Body of pancreas (tissue), 4 donors: ENCODE measurements at regions not wholly inside any gene's neighbourhood (a gene's known extent, or its start where the extent isn't known, plus 50 kb on each side); places are given as distances from the start of the nearest gene placed in this dataset.

Experiments used
- CTCF ChIP-seq, 7 experiments: fragments of 450-650 bp in 4 of 7; fragments of 200-600 bp in 3 of 7; sonication (generic) in 3 of 7; IDR thresholded peaks; one replicate each; pipeline ENCODE4 v1.5.1; 2016 to 2019; ENCODE audit warnings: antibody characterized with exemption in 7 of 7
- POLR2A ChIP-seq, 3 donors: fragments of 450-650 bp; IDR thresholded peaks; one replicate each; pipeline ENCODE4 v1.6.1; 2016; ENCODE audit warnings: antibody characterized with exemption in 3 of 3, mild to moderate bottlenecking in 2 of 3

GRCh38 chr1:166282391-166283137, 115.8 kb upstream of the FAM78B start:
- TF ChIP-seq CTCF (IDR thresholded peaks at IDR 0.05) = no peak
- TF ChIP-seq POLR2A (IDR thresholded peaks at IDR 0.05) = no peak
